ENCODE measurements at regions not wholly inside any gene's neighbourhood (a gene's known extent, or its start where the extent isn't known, plus 50 kb on each side); places are given as distances from the start of the nearest gene placed in this dataset.
A peak's percentile ranks its signal among the peaks of the same experiment; 100 is the strongest.

- peak; percentile 48 for DNase-seq (ENCODE audit: low read depth)
Observed at GRCh38 chr12:127928615-127929571, 338.1 kb upstream of the TMEM132C start.

- no peak for DNase-seq (ENCODE audit: low read depth)
Observed at GRCh38 chr12:127930122-127930521, 336.8 kb upstream of the TMEM132C start.

- no peak for DNase-seq (ENCODE audit: low read depth)
Observed at GRCh38 chr12:127934409-127934808, 332.6 kb upstream of the TMEM132C start.

GRCh38 chr12:127936463-127936862, 330.5 kb upstream of the TMEM132C start:
- no peak for DNase-seq (ENCODE audit: low read depth)

- no peak for DNase-seq (ENCODE audit: low read depth)
Observed at GRCh38 chr12:127941332-127941731, 325.6 kb upstream of the TMEM132C start.

GRCh38 chr12:127942981-127943380, 324.0 kb upstream of the TMEM132C start:
- no peak for DNase-seq (ENCODE audit: low read depth)

GRCh38 chr12:127943481-127944210, 323.3 kb upstream of the TMEM132C start:
- DNase-seq (ENCODE audit: low read depth): peak; percentile 56

- no peak for DNase-seq (ENCODE audit: low read depth)
Observed at GRCh38 chr12:127944211-127944899, 322.6 kb upstream of the TMEM132C start.

GRCh38 chr12:127957001-127957660, 309.8 kb upstream of the TMEM132C start:
- DNase-seq (ENCODE audit: low read depth): peak; percentile 61

- DNase-seq (ENCODE audit: low read depth): no peak
Observed at GRCh38 chr12:127962303-127962702, 304.7 kb upstream of the TMEM132C start.

- no peak for DNase-seq (ENCODE audit: low read depth)
Observed at GRCh38 chr12:127963933-127964332, 303.0 kb upstream of the TMEM132C start.

- peak; percentile 73 for DNase-seq (ENCODE audit: low read depth)
Observed at GRCh38 chr12:127964717-127965116, 302.3 kb upstream of the TMEM132C start.

- no peak for DNase-seq (ENCODE audit: low read depth)
Observed at GRCh38 chr12:127966331-127966730, 300.6 kb upstream of the TMEM132C start.

- DNase-seq (ENCODE audit: low read depth): no peak
Observed at GRCh38 chr12:127970491-127970890, 296.5 kb upstream of the TMEM132C start.

- DNase-seq (ENCODE audit: low read depth): no peak
Observed at GRCh38 chr12:127980585-127980984, 286.4 kb upstream of the TMEM132C start.

GRCh38 chr12:127981875-127982274, 285.1 kb upstream of the TMEM132C start:
- DNase-seq (ENCODE audit: low read depth): no peak

GRCh38 chr12:127983213-127983791, 283.7 kb upstream of the TMEM132C start:
- peak; percentile 77 for DNase-seq (ENCODE audit: low read depth)

GRCh38 chr12:127984386-127985055, 282.4 kb upstream of the TMEM132C start:
- peak; percentile 57 for DNase-seq (ENCODE audit: low read depth)

GRCh38 chr12:127987199-127987901, 279.6 kb upstream of the TMEM132C start:
- DNase-seq (ENCODE audit: low read depth): peak; percentile 91

- DNase-seq (ENCODE audit: low read depth): no peak
Observed at GRCh38 chr12:127991485-127991884, 275.5 kb upstream of the TMEM132C start.

Data from Daoy (cell line).